HEK293 (cell line): ENCODE measurements at regions not wholly inside any gene's neighbourhood (a gene's known extent, or its start where the extent isn't known, plus 50 kb on each side); places are given as distances from the start of the nearest gene placed in this dataset.

ENCODE experiments used
- GLIS2 ChIP-seq: fragments of 450-650 bp; formaldehyde crosslinking; IDR thresholded peaks from 2 replicates; pipeline ENCODE4 v1.5.1; 2016; ENCODE audit warnings: missing biosample characterization, missing genetic modification characterization
- SALL2 ChIP-seq: fragments of 450-650 bp; formaldehyde crosslinking; IDR thresholded peaks from 2 replicates; pipeline ENCODE4 v1.5.0; 2017; ENCODE audit warnings: missing biosample characterization, mild to moderate bottlenecking, missing genetic modification characterization, borderline replicate concordance
- ZEB2 ChIP-seq: fragments of 450-650 bp; formaldehyde crosslinking; IDR thresholded peaks from 2 replicates; pipeline ENCODE4 v1.5.1; 2016; ENCODE audit warnings: missing biosample characterization, missing genetic modification characterization
- ZNF2 ChIP-seq: fragments of 450-650 bp; formaldehyde crosslinking; IDR thresholded peaks from 2 replicates; pipeline ENCODE4 v1.5.1; 2016; ENCODE audit warnings: missing biosample characterization, missing genetic modification characterization
- ZNF658 ChIP-seq: fragments of 450-650 bp; formaldehyde crosslinking; IDR thresholded peaks from 2 replicates; pipeline ENCODE4; 2016; ENCODE audit warnings: missing biosample characterization, missing genetic modification characterization
- ZSCAN30 ChIP-seq: fragments of 450-650 bp; IDR thresholded peaks from 2 replicates; pipeline ENCODE4 v1.5.1; 2018; ENCODE audit warnings: missing biosample characterization, mild to moderate bottlenecking, missing genetic modification characterization, moderate library complexity
- TF ChIP-seq, protein P1 (sequence below): fragments of 450-650 bp; formaldehyde crosslinking; IDR thresholded peaks from 2 replicates; pipeline ENCODE4 v1.5.1; 2016; ENCODE audit warnings: missing biosample characterization, missing genetic modification characterization

DNA sequence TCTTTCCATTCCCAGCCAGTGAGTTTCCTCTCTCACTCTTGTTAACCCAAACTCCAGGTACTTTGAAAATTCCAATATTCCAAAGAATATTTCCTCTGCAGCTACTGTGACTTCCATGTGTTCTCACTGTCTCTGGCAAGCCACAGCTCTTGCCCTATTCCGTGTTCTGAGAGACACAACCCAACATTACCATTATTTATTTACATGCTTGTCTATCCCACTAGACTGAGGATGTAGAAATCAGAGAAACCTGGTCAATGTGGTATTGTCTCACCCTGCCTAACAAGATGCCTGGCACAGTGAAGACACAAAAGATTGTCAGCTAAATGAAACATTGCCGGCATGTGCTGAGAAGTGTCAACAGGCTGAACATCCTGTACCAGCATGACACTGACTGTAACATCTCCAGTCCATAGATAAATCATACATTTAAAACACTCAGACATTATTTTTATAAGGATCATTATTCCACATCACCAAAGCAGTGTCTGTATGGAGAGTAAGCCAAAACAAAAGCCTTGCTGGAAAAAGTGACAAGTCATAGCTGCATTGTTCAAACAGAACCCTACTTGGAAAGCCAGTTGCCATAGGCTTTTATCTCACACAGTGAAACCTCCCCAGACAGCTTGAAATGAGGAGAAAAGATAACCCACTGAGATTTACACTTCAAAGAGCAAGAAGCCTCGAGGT lies 72.3 kb downstream of the SIPA1L2 start:
- TF ChIP-seq, protein P1, sequence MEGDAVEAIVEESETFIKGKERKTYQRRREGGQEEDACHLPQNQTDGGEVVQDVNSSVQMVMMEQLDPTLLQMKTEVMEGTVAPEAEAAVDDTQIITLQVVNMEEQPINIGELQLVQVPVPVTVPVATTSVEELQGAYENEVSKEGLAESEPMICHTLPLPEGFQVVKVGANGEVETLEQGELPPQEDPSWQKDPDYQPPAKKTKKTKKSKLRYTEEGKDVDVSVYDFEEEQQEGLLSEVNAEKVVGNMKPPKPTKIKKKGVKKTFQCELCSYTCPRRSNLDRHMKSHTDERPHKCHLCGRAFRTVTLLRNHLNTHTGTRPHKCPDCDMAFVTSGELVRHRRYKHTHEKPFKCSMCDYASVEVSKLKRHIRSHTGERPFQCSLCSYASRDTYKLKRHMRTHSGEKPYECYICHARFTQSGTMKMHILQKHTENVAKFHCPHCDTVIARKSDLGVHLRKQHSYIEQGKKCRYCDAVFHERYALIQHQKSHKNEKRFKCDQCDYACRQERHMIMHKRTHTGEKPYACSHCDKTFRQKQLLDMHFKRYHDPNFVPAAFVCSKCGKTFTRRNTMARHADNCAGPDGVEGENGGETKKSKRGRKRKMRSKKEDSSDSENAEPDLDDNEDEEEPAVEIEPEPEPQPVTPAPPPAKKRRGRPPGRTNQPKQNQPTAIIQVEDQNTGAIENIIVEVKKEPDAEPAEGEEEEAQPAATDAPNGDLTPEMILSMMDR = no peak
- no peak for TF ChIP-seq ZSCAN30 (tag by site-specific recombination)
- no peak for TF ChIP-seq ZNF658
- TF ChIP-seq SALL2 (tag by site-specific recombination) = no peak
- no peak for TF ChIP-seq ZEB2 (tag by site-specific recombination)
- no peak for TF ChIP-seq ZNF2 (tag by site-specific recombination)
- TF ChIP-seq GLIS2 (tag by site-specific recombination) = no peak
